DOHH2 (cell line): ENCODE measurements at regions not wholly inside any gene's neighbourhood (a gene's known extent, or its start where the extent isn't known, plus 50 kb on each side); places are given as distances from the start of the nearest gene placed in this dataset.

Experiments used
- H3F3A ChIP-seq: fragments of 200-600 bp; sonication (generic), shearing (Covaris generic); 2 replicates; pipeline ENCODE4 v1.6.0; 2016; ENCODE audit warnings: antibody characterized with exemption, mild to moderate bottlenecking; ENCODE audit not compliant: control insufficient read depth, insufficient read depth
- H3K27ac ChIP-seq: fragments of 200-600 bp; sonication (generic); 2 replicates; pipeline ENCODE4 v1.5.1; 2014; ENCODE audit warnings: low read depth, mild to moderate bottlenecking, low read length, moderate library complexity
- H3K27me3 ChIP-seq: fragments of 200-600 bp; sonication (generic); 2 replicates; pipeline ENCODE4 v1.6.1; 2014; ENCODE audit warnings: mild to moderate bottlenecking, low read length, mixed read lengths; ENCODE audit not compliant: control insufficient read depth
- H3K36me3 ChIP-seq: fragments of 200-600 bp; sonication (generic); 2 replicates; pipeline ENCODE4 v1.6.1; 2014; ENCODE audit warnings: mild to moderate bottlenecking, low read length, moderate library complexity, mixed read lengths; ENCODE audit not compliant: control insufficient read depth
- H3K4me1 ChIP-seq: fragments of 200-600 bp; sonication (generic); 2 replicates; pipeline ENCODE4 v1.6.1; 2014; ENCODE audit warnings: mild to moderate bottlenecking, low read length, mixed read lengths; ENCODE audit not compliant: control insufficient read depth
- H3K4me2 ChIP-seq: fragments of 200-600 bp; sonication (generic); 2 replicates; pipeline ENCODE4 v1.6.0; 2014; ENCODE audit warnings: mild to moderate bottlenecking, low read length, moderate library complexity
- H3K4me3 ChIP-seq: fragments of 200-600 bp; sonication (generic); 2 replicates; pipeline ENCODE4 v1.5.1; 2014; ENCODE audit warnings: mild to moderate bottlenecking, low read length, mixed read lengths
- H3K79me2 ChIP-seq: fragments of 200-600 bp; sonication (generic); 2 replicates; pipeline ENCODE4 v1.6.1; 2014; ENCODE audit warnings: mild to moderate bottlenecking, low read length, mixed read lengths; ENCODE audit not compliant: control insufficient read depth
- H3K9me2 ChIP-seq: fragments of 200-600 bp; sonication (generic); replicated peaks from 2 replicates; pipeline ENCODE4 v1.6.1; 2014; ENCODE audit warnings: mild to moderate bottlenecking, low read length, mixed read lengths; ENCODE audit not compliant: control insufficient read depth
- H3K9me3 ChIP-seq: fragments of 200-600 bp; sonication (generic); 2 replicates; pipeline ENCODE4 v1.6.1; 2014; ENCODE audit warnings: antibody characterized with exemption, low read length, mixed read lengths; ENCODE audit not compliant: control insufficient read depth, insufficient read depth
- H4K20me1 ChIP-seq: fragments of 200-600 bp; sonication (generic); 2 replicates; pipeline ENCODE4 v1.6.0; 2014; ENCODE audit warnings: low read depth, mild to moderate bottlenecking, antibody characterized with exemption, low read length, moderate library complexity; ENCODE audit not compliant: control insufficient read depth, insufficient read depth
- CTCF ChIP-seq: fragments of 200-600 bp; sonication (generic); IDR thresholded peaks from one replicate; pipeline ENCODE4 v1.5.1; 2014; ENCODE audit warnings: antibody characterized with exemption, mild to moderate bottlenecking, low read depth, low read length; ENCODE audit not compliant: poor library complexity, severe bottlenecking
- EZH2phosphoT487 ChIP-seq: fragments of 200-600 bp; sonication (generic); IDR thresholded peaks from 2 replicates; pipeline ENCODE4 v1.6.1; 2017; ENCODE audit warnings: borderline replicate concordance, mild to moderate bottlenecking, antibody characterized with exemption, low read length, moderate library complexity, mixed read lengths

- TF ChIP-seq EZH2phosphoT487 (no peak), CTCF (no peak)
- H3K36me3 ChIP-seq, result no peaks in the 10 kb centered on the region
- no peaks in the 10 kb centered on the region for H3K27me3 ChIP-seq
- H3K4me2 ChIP-seq, result no peak overlapping the region
- H3F3A ChIP-seq, result no peaks in the 10 kb centered on the region
- H3K27ac ChIP-seq, result no peak overlapping the region
- H3K4me3 ChIP-seq, result no peak overlapping the region
- H3K9me2 ChIP-seq, result no peaks in the 10 kb centered on the region
- H4K20me1 ChIP-seq, result no peaks in the 10 kb centered on the region
- H3K4me1 ChIP-seq, result peaks cover 10% of the 10 kb centered on the region
- no peaks in the 10 kb centered on the region for H3K79me2 ChIP-seq
- no peaks in the 10 kb centered on the region for H3K9me3 ChIP-seq
Measured at GRCh38 chr10:75332081-75332480, 69.5 kb downstream of the ZNF503 start.

- Histone ChIP-seq H3F3A (no peaks in the 10 kb centered on the region), H3K4me2 (no peak overlapping the region), H3K9me3 (no peaks in the 10 kb centered on the region), H3K27me3 (no peaks in the 10 kb centered on the region), H3K4me1 (peaks cover 8% of the 10 kb centered on the region), H3K4me3 (no peak overlapping the region), H3K9me2 (no peaks in the 10 kb centered on the region), H3K79me2 (no peaks in the 10 kb centered on the region), H4K20me1 (no peaks in the 10 kb centered on the region), H3K36me3 (no peaks in the 10 kb centered on the region), H3K27ac (no peak overlapping the region)
- TF ChIP-seq CTCF (no peak), EZH2phosphoT487 (no peak)
Measured at GRCh38 chr10:75331081-75331480, 70.5 kb downstream of the ZNF503 start.

GRCh38 chr10:75329190-75329745, 72.3 kb downstream of the ZNF503 start:
- H3K9me3 ChIP-seq, result no peaks in the 10 kb centered on the region

More at GRCh38 chr10:75329190-75329745, 72.3 kb downstream of the ZNF503 start:
- TF ChIP-seq CTCF, result no peak
- TF ChIP-seq EZH2phosphoT487, result no peak
- Histone ChIP-seq H3K27me3 (no peaks in the 10 kb centered on the region), H3F3A (no peaks in the 10 kb centered on the region), H3K4me1 (no peaks in the 10 kb centered on the region), H3K79me2 (no peaks in the 10 kb centered on the region), H3K27ac (no peak overlapping the region), H3K4me2 (no peak overlapping the region), H4K20me1 (no peaks in the 10 kb centered on the region), H3K9me2 (no peaks in the 10 kb centered on the region), H3K36me3 (no peaks in the 10 kb centered on the region), H3K4me3 (no peak overlapping the region)
